ENCODE measurements at regions not wholly inside any gene's neighbourhood (a gene's known extent, or its start where the extent isn't known, plus 50 kb on each side); places are given as distances from the start of the nearest gene placed in this dataset.

- H3K4me3 Mint-ChIP-seq = no peak overlapping the region
- H3K27me3 Mint-ChIP-seq (ENCODE audit: low read depth) = no peaks in the 10 kb centered on the region
- no peak overlapping the region for H3K27ac Mint-ChIP-seq (ENCODE audit: unreplicated experiment)
- H3K36me3 Mint-ChIP-seq (ENCODE audit: low read depth) = no peaks in the 10 kb centered on the region
- peaks cover 24% of the 10 kb centered on the region for H3K4me1 Mint-ChIP-seq
- H3K9me3 Mint-ChIP-seq = peaks cover 2% of the 10 kb centered on the region
- no peak for DNase-seq (ENCODE audit: low read depth, low spot score)
- TF ChIP-seq CTCF (conservative IDR thresholded peaks at IDR 0.05) = no peak
Measured at GRCh38 chr9:14560194-14560593, 133.0 kb downstream of the ZDHHC21 start.

- no peaks in the 10 kb centered on the region for H3K27me3 Mint-ChIP-seq (ENCODE audit: low read depth)
Measured at GRCh38 chr9:14554886-14555285, 138.3 kb downstream of the ZDHHC21 start.

GRCh38 chr9:14547245-14548060 lies 145.8 kb downstream of the ZDHHC21 start:
- Mint-ChIP-seq H3K27ac (ENCODE audit: unreplicated experiment) (no peak overlapping the region), H3K27me3 (ENCODE audit: low read depth) (no peaks in the 10 kb centered on the region), H3K4me3 (no peak overlapping the region), H3K4me1 (peaks cover 6% of the 10 kb centered on the region), H3K36me3 (ENCODE audit: low read depth) (no peaks in the 10 kb centered on the region), H3K9me3 (peaks cover 2% of the 10 kb centered on the region)
- no peak for TF ChIP-seq CTCF (conservative IDR thresholded peaks at IDR 0.05)
- DNase-seq (ENCODE audit: low read depth, low spot score) = no peak

More at GRCh38 chr9:14554886-14555285, 138.3 kb downstream of the ZDHHC21 start:
- Mint-ChIP-seq H3K4me1 (peaks cover 8% of the 10 kb centered on the region), H3K9me3 (peaks cover 2% of the 10 kb centered on the region), H3K4me3 (no peak overlapping the region), H3K27ac (ENCODE audit: unreplicated experiment) (no peak overlapping the region), H3K36me3 (ENCODE audit: low read depth) (no peaks in the 10 kb centered on the region)
- TF ChIP-seq CTCF (conservative IDR thresholded peaks at IDR 0.05) = no peak
- no peak for DNase-seq (ENCODE audit: low read depth, low spot score)

- Mint-ChIP-seq H3K4me1 (peaks cover 14% of the 10 kb centered on the region), H3K27ac (ENCODE audit: unreplicated experiment) (no peak overlapping the region)
Measured at GRCh38 chr9:14546693-14547092, 146.5 kb downstream of the ZDHHC21 start.

GRCh38 chr9:14542071-14542470 lies 151.2 kb downstream of the ZDHHC21 start:
- Mint-ChIP-seq H3K4me3 (no peak overlapping the region), H3K27ac (ENCODE audit: unreplicated experiment) (no peak overlapping the region), H3K36me3 (ENCODE audit: low read depth) (no peaks in the 10 kb centered on the region), H3K9me3 (peaks cover 2% of the 10 kb centered on the region), H3K27me3 (ENCODE audit: low read depth) (no peaks in the 10 kb centered on the region), H3K4me1 (peaks cover 18% of the 10 kb centered on the region)
- TF ChIP-seq CTCF (conservative IDR thresholded peaks at IDR 0.05) = no peak
- no peak for DNase-seq (ENCODE audit: low read depth, low spot score)

More at GRCh38 chr9:14546693-14547092, 146.5 kb downstream of the ZDHHC21 start:
- no peak overlapping the region for H3K4me3 Mint-ChIP-seq
- H3K9me3 Mint-ChIP-seq = peaks cover 2% of the 10 kb centered on the region
- H3K36me3 Mint-ChIP-seq (ENCODE audit: low read depth) = no peaks in the 10 kb centered on the region
- no peaks in the 10 kb centered on the region for H3K27me3 Mint-ChIP-seq (ENCODE audit: low read depth)
- no peak for DNase-seq (ENCODE audit: low read depth, low spot score)
- no peak for TF ChIP-seq CTCF (conservative IDR thresholded peaks at IDR 0.05)
